ENCODE measurements at regions not wholly inside any gene's neighbourhood (a gene's known extent, or its start where the extent isn't known, plus 50 kb on each side); places are given as distances from the start of the nearest gene placed in this dataset.

GRCh38 chr4:163866728-163867315 lies 372.3 kb downstream of the TMA16 start:
- no peak for DNase-seq (ENCODE audit: low read depth in 2 of 2, low spot score in 1 of 2)

DNA sequence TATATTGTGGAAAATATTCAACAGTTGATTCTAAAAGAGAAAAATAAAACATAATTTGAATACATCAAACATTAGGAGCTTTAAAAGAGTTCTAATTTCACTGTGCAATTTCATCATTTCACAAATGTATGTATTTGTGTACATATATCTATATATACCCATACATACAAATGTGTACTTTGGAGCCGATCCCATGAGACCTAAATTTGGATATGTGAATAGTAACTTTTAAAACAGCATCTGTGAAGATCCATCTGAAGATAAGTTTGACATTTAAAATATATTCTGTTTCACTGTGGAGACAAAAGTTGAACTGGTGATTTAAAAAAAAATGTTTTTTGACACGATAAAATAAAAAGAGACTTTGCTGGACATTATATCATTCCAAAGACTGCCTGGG lies 374.0 kb downstream of the TMA16 start:
- no peak for DNase-seq (ENCODE audit: low read depth in 2 of 2, low spot score in 1 of 2)

DNA sequence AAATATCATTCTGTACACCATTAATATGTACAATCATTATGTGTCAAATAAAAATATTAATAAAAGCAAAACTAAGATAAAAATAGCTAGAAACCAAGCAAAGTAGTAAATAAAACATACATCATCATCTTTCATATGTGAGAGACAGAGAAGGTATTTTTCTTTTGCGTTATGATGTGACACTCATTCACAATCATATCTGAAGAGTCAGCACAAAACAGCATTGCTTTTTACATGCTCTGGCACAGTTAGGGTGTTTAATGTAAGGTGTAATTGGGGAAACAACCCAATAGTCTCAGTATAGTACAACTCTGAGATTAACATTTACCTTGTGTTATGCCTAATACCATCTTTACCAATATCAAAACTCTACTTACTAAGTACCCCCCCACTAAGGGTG lies 376.6 kb downstream of the TMA16 start:
- DNase-seq (ENCODE audit: low read depth in 2 of 2, low spot score in 1 of 2), result no peak

- no peak for DNase-seq (ENCODE audit: low read depth in 2 of 2, low spot score in 1 of 2)
These were observed 380.8 kb downstream of the TMA16 start for GRCh38 chr4:163875327-163875726.

- DNase-seq (ENCODE audit: low read depth in 2 of 2, low spot score in 1 of 2), result no peak
These were observed 384.0 kb downstream of the TMA16 start for GRCh38 chr4:163878336-163879121.

GRCh38 chr4:163892417-163892816 lies 397.9 kb downstream of the TMA16 start:
- DNase-seq (ENCODE audit: low read depth in 2 of 2, low spot score in 1 of 2), result no peak

- peak in 1 of 2 donors; percentile 2 for DNase-seq (ENCODE audit: low read depth in 2 of 2, low spot score in 1 of 2)
These were observed 401.0 kb downstream of the TMA16 start for GRCh38 chr4:163895378-163896005.

DNA sequence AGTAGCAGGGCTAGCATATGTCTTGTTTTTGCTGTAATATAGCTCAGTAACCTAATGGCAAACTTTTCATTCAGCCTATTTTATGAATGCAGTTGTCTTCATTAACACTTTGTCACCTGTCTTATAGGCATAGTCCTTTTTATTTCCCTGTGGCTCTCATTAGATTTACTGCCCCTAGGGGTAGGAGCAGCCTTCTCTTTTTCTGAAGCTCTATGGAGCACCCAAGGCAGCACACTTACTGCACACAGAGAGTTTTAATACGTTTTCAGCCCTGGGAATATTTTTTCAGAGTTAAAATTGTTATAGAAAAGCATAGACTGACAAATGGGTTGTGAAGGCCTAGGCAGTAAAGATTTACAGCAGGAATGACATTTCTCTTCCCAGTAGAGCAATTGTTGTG lies 406.8 kb downstream of the TMA16 start:
- DNase-seq (ENCODE audit: low read depth in 2 of 2, low spot score in 1 of 2), result no peak

- DNase-seq (ENCODE audit: low read depth in 2 of 2, low spot score in 1 of 2), result no peak
These were observed 407.9 kb downstream of the TMA16 start for GRCh38 chr4:163902417-163902816.

- no peak for DNase-seq (ENCODE audit: low read depth in 2 of 2, low spot score in 1 of 2)
These were observed 417.4 kb downstream of the TMA16 start for GRCh38 chr4:163911891-163912290.

DNA sequence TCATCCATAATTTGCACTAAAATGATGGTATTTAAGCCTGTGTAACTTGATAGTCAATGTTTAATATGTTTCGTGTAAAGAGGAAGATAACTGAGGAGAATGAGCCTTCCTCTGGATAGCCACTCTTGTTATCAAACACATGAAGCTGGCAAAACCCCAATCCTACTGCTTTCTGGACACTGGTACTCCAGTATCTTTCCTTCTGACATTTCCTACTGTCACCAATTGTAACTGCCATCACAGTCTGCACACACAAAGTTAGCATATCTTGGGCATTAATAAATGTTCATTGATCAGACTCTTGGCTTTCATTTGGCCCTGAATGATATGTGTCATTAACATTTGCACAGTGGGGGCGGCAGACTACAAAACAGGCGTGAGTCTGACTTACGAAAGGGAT lies 419.1 kb downstream of the TMA16 start:
- no peak for DNase-seq (ENCODE audit: low read depth in 2 of 2, low spot score in 1 of 2)

GRCh38 chr4:163915896-163916295 lies 421.4 kb downstream of the TMA16 start:
- no peak for DNase-seq (ENCODE audit: low read depth in 2 of 2, low spot score in 1 of 2)

- no peak for DNase-seq (ENCODE audit: low read depth in 2 of 2, low spot score in 1 of 2)
These were observed 425.9 kb downstream of the TMA16 start for GRCh38 chr4:163920426-163920825.

GRCh38 chr4:163922302-163922701 lies 427.8 kb downstream of the TMA16 start:
- DNase-seq (ENCODE audit: low read depth in 2 of 2, low spot score in 1 of 2), result no peak

GRCh38 chr4:163923092-163923491 lies 428.6 kb downstream of the TMA16 start:
- no peak for DNase-seq (ENCODE audit: low read depth in 2 of 2, low spot score in 1 of 2)

GRCh38 chr4:163930086-163930485 lies 435.6 kb downstream of the TMA16 start:
- DNase-seq (ENCODE audit: low read depth in 2 of 2, low spot score in 1 of 2), result no peak

- DNase-seq (ENCODE audit: low read depth in 2 of 2, low spot score in 1 of 2), result no peak
These were observed 438.0 kb downstream of the TMA16 start for GRCh38 chr4:163932504-163932903.

DNA sequence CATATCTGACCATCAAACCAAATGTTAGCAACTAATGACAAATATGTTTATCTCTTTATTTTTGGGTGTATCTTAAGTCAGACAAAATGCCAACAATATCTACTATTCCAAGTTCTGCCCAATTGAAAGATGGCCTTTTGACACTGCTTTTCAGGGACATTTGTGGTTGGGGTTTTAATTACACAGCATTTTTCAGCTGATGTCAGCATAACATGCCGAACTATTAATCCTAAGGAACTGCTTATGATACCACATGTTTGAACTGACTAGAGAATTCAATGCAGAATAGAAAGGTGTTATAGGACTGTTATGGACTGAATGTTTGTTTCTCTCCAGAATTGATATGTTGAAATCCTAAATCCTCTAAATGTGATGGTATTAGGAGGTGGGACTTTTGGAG lies 445.1 kb downstream of the TMA16 start:
- DNase-seq (ENCODE audit: low read depth in 2 of 2, low spot score in 1 of 2), result no peak

GRCh38 chr4:163941221-163941905 lies 446.9 kb downstream of the TMA16 start:
- no peak for DNase-seq (ENCODE audit: low read depth in 2 of 2, low spot score in 1 of 2)

DNA sequence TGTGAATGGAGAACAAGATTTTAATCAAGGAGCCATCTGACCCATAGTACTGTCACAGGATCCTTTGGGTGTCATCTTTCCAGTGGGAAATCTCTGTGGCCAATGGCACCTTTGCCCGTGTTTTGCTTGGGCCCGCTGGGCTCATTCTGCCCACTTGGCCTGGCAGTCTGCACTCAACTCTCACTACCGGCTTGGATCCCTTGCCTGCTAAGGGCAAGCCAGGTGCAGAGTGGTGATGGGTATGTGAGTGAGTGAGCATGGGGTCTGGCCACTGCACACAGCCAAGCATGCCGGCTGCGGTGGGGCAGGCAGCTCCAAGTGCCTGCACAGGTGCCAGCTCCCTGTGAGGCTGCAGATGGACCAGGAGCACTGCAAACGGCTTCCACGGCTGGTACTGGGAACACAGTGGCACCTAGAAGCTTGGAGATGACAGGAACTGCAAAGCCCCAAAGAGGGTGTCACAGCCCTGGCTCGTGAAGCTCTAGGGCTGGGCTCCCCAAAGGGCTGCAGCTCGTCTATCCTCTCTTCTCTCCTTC lies 454.5 kb downstream of the TMA16 start:
- DNase-seq (ENCODE audit: low read depth in 2 of 2, low spot score in 1 of 2), result no peak

- DNase-seq (ENCODE audit: low read depth in 2 of 2, low spot score in 1 of 2), result no peak
These were observed 455.6 kb downstream of the TMA16 start for GRCh38 chr4:163949976-163950601.
